Spinal cord (tissue), 9 donors: ENCODE measurements at regions not wholly inside any gene's neighbourhood (a gene's known extent, or its start where the extent isn't known, plus 50 kb on each side); places are given as distances from the start of the nearest gene placed in this dataset.
A peak's percentile ranks its signal among the peaks of the same experiment; 100 is the strongest.

Experiments
- DNase-seq, 6 donors: peaks; one replicate each; pipeline versions ENCODE4 v3.0.0 to v3.0.0-alpha.2; 2013 to 2015; ENCODE audit warnings: low spot score in 6 of 6, low read depth in 4 of 6
- H3K27ac ChIP-seq: one replicate; pipeline ENCODE4 v1.5.1; 2013; ENCODE audit warnings: low read depth, low read length, control low read depth
- H3K27me3 ChIP-seq: one replicate; pipeline ENCODE4 v1.6.1; 2013; ENCODE audit warnings: low read length; ENCODE audit not compliant: control insufficient read depth, insufficient read depth
- H3K36me3 ChIP-seq: one replicate; pipeline ENCODE4 v1.6.1; 2013; ENCODE audit warnings: low read length; ENCODE audit not compliant: control insufficient read depth, insufficient read depth
- H3K4me1 ChIP-seq: one replicate; pipeline ENCODE4 v1.6.1; 2013; ENCODE audit warnings: low read length; ENCODE audit not compliant: control insufficient read depth, insufficient read depth
- H3K4me3 ChIP-seq: one replicate; pipeline ENCODE4 v1.5.1; 2013; ENCODE audit warnings: low read depth, low read length, control low read depth
- H3K9me3 ChIP-seq: one replicate; pipeline ENCODE4 v1.6.1; 2013; ENCODE audit warnings: low read length; ENCODE audit not compliant: control insufficient read depth, insufficient read depth
- WGBS: methylation state at CpG from one replicate; pipeline ENCODE4 v1.1.5; 2013; ENCODE audit warnings: missing lambda C conversion rate; ENCODE audit not compliant: insufficient coverage; 5-methylcytosine and 5-hydroxymethylcytosine counted together
- donor health status: healthy.

GRCh38 chr10:118112543-118113125, 65.9 kb upstream of the RAB11FIP2 start:
- no peaks in the 10 kb centered on the region for H3K27me3 ChIP-seq
- no peaks in the 10 kb centered on the region for H3K36me3 ChIP-seq
- DNase-seq, result no peak
- H3K9me3 ChIP-seq, result no peaks in the 10 kb centered on the region
- H3K4me1 ChIP-seq, result peaks cover 13% of the 10 kb centered on the region
- WGBS, result 90% methylated on average over 5 of the region's 6 CpGs
- no peak overlapping the region for H3K4me3 ChIP-seq
- H3K27ac ChIP-seq, result no peak overlapping the region

GRCh38 chr10:118110750-118111149, 64.0 kb upstream of the RAB11FIP2 start:
- Histone ChIP-seq H3K9me3 (no peaks in the 10 kb centered on the region), H3K4me1 (peaks cover 4% of the 10 kb centered on the region), H3K36me3 (no peaks in the 10 kb centered on the region), H3K4me3 (no peak overlapping the region), H3K27ac (no peak overlapping the region), H3K27me3 (no peaks in the 10 kb centered on the region)
- no peak for DNase-seq
- no CpG with 5 or more reads among the region's 1 CpG for WGBS

- Histone ChIP-seq H3K27me3 (no peaks in the 10 kb centered on the region), H3K36me3 (no peaks in the 10 kb centered on the region), H3K9me3 (no peaks in the 10 kb centered on the region), H3K4me3 (peak overlapping the region; percentile 4), H3K27ac (no peak overlapping the region), H3K4me1 (peaks cover 4% of the 10 kb centered on the region)
- WGBS, result 17% methylated on average over 11 of the region's 20 CpGs
- DNase-seq, result peak in 2 of 6 donors; percentile 66 to 83
These were observed 61.7 kb upstream of the RAB11FIP2 start for GRCh38 chr10:118108194-118109026.

- peaks cover 4% of the 10 kb centered on the region for H3K4me1 ChIP-seq
- no peak overlapping the region for H3K4me3 ChIP-seq
- no peak overlapping the region for H3K27ac ChIP-seq
- DNase-seq, result no peak
- no peaks in the 10 kb centered on the region for H3K36me3 ChIP-seq
- no peaks in the 10 kb centered on the region for H3K9me3 ChIP-seq
- no CpG with 5 or more reads among the region's 2 CpGs for WGBS
- no peaks in the 10 kb centered on the region for H3K27me3 ChIP-seq
These were observed 60.8 kb upstream of the RAB11FIP2 start for GRCh38 chr10:118107541-118107940.

- Histone ChIP-seq H3K36me3 (no peaks in the 10 kb centered on the region), H3K4me1 (peaks cover 3% of the 10 kb centered on the region), H3K27ac (no peak overlapping the region), H3K9me3 (no peaks in the 10 kb centered on the region), H3K27me3 (no peaks in the 10 kb centered on the region), H3K4me3 (no peak overlapping the region)
- WGBS, result no CpG with 5 or more reads among the region's 1 CpG
- no peak for DNase-seq
These were observed 60.3 kb upstream of the RAB11FIP2 start for GRCh38 chr10:118107040-118107439.

- WGBS, result 63% methylated on average over 2 of the region's 3 CpGs
- Histone ChIP-seq H3K27me3 (no peaks in the 10 kb centered on the region), H3K4me1 (no peaks in the 10 kb centered on the region), H3K4me3 (no peak overlapping the region), H3K27ac (no peak overlapping the region), H3K9me3 (no peaks in the 10 kb centered on the region), H3K36me3 (no peaks in the 10 kb centered on the region)
- no peak for DNase-seq
These were observed 59.7 kb upstream of the RAB11FIP2 start for GRCh38 chr10:118106426-118106825.

- Histone ChIP-seq H3K9me3 (no peaks in the 10 kb centered on the region), H3K27ac (peak overlapping the region; percentile 61), H3K4me3 (no peak overlapping the region), H3K36me3 (no peaks in the 10 kb centered on the region), H3K4me1 (no peaks in the 10 kb centered on the region), H3K27me3 (no peaks in the 10 kb centered on the region)
- no peak for DNase-seq
- WGBS, result no CpG with 5 or more reads among the region's 1 CpG
These were observed 55.4 kb upstream of the RAB11FIP2 start for GRCh38 chr10:118102121-118102520.

GRCh38 chr10:118101501-118101900, 54.8 kb upstream of the RAB11FIP2 start:
- Histone ChIP-seq H3K4me3 (no peak overlapping the region), H3K27ac (peak overlapping the region; percentile 61), H3K4me1 (no peaks in the 10 kb centered on the region), H3K9me3 (no peaks in the 10 kb centered on the region), H3K27me3 (no peaks in the 10 kb centered on the region), H3K36me3 (no peaks in the 10 kb centered on the region)
- no CpG with 5 or more reads among the region's 3 CpGs for WGBS
- no peak for DNase-seq
